EL (cell line): ENCODE measurements at regions not wholly inside any gene's neighbourhood (a gene's known extent, or its start where the extent isn't known, plus 50 kb on each side); places are given as distances from the start of the nearest gene placed in this dataset.
A peak's percentile ranks its signal among the peaks of the same experiment; 100 is the strongest.

Experiments
- DNase-seq: peaks from one replicate; pipeline ENCODE4 v3.0.0-alpha.2; 2016

- no peak for DNase-seq
Measured at GRCh38 chr1:8112611-8113261, 86.6 kb upstream of the ERRFI1 start.

- no peak for DNase-seq
Measured at GRCh38 chr1:8111560-8111959, 85.5 kb upstream of the ERRFI1 start.

GRCh38 chr1:8109216-8109615 lies 83.1 kb upstream of the ERRFI1 start:
- no peak for DNase-seq

DNA sequence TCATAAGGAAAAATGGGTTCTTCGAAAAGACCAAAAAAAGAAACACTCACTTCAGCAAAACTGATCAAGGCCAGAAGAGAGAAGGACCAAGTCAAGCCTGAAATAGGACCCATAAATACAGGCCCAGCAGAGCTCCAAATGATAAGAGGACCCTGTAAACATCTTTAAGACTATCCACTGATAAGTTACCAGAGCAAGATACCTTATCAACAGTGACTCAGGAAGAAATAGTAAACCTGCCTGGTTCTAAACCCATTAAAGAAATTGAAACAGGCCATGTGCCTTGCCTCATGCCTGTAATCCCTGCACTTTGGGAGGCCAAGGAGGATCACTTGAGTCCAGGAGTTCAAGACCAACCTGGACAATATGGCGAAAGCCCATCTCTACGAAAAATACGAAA lies 81.8 kb upstream of the ERRFI1 start:
- no peak for DNase-seq

GRCh38 chr1:8104278-8105236 lies 78.4 kb upstream of the ERRFI1 start:
- DNase-seq: no peak

GRCh38 chr1:8097908-8098307 lies 71.8 kb upstream of the ERRFI1 start:
- DNase-seq: no peak

DNA sequence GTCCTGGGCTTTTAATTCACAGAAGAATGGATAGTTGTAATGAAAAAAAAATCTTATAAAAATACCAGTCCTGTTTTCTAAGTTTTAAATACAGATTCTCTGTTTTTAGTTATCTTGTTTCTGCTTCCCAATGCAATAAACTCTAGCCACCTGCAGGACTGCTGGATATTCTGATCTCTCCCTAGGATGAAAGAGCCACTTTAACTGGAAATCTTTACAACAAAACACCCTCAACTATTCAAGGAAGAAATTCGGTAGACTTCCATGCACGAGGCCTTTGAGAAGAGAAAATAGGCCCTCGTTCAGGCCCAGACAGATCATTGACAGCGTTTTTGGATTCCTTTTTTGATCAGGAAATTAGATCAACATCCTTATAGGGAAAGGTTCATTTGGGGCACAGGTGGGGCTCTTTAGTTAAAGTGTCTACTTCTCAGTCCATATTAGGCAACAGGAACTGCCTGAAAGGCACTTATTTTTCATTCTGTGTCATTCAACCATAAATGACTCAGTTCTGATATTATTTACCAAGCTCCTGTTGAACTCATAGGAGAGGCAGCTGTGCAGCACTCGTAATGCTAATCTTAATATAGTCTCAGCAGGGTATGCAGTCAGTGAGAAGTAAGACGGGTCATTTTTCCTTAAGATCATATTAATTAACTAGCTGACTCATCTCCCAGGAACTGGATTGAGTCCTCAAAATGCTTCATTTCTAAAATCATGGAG lies 71.1 kb upstream of the ERRFI1 start:
- DNase-seq: peak; percentile 96

DNA sequence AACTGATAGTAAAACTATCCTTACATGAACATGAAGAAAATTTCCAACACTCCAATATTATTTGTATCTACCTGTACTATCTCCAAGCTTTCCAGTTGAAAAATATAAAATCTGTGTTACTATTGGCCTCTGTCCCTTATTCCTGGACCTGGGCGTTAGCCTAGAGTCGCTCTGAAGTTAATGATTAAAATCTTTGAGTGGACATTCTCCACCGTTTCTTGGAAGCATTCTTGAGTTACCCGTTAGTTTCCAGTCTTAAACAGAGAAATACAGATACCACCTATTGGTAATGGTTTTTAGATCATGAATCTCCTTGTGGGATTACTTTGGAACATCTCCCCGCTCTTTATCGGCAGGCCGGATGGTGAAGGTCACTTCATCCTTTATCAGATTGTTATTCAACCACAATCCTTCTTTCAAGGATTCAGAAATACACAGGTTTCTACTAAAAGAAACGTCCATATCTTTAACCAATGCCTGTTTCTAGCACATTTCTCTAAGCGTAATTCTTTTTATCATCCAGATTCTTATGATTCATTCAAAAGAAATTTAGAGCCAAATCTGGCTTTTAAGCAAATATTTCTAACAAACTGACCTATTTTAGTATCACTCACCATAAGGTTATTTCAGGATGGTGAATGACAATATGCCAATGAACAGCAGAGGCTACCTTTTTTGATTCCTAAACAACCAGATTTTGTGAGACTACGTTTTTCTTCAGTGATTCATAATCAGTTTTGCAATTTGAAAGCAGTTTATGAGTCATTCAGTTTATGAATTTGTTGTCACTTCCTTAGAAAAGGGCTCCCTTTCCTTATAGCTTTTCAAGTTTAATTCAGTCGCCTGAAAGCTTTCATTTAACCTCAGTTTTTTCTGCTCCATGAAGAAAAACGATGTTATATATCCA lies 70.2 kb upstream of the ERRFI1 start:
- DNase-seq: peak; percentile 91

DNA sequence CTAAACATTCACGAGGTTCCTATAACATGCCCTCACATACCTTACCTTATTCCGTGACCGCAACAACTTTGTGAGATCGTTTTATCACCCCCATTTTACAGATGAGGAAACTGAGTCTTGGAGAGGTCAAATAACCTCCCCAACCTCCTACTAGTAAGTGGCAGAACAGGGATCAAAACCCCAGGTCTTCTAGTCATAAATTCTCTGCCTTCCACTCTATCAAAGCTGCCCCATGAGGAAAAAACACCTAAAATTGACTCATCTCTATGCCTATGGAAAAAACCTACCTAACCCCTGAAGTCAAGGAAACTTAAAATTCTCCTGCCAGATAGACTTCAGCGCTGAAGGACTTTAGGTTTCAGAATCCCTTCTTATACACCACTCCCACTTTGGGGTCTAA lies 69.5 kb upstream of the ERRFI1 start:
- DNase-seq: no peak

GRCh38 chr1:8094481-8095241 lies 68.6 kb upstream of the ERRFI1 start:
- peak; percentile 69 for DNase-seq

DNA sequence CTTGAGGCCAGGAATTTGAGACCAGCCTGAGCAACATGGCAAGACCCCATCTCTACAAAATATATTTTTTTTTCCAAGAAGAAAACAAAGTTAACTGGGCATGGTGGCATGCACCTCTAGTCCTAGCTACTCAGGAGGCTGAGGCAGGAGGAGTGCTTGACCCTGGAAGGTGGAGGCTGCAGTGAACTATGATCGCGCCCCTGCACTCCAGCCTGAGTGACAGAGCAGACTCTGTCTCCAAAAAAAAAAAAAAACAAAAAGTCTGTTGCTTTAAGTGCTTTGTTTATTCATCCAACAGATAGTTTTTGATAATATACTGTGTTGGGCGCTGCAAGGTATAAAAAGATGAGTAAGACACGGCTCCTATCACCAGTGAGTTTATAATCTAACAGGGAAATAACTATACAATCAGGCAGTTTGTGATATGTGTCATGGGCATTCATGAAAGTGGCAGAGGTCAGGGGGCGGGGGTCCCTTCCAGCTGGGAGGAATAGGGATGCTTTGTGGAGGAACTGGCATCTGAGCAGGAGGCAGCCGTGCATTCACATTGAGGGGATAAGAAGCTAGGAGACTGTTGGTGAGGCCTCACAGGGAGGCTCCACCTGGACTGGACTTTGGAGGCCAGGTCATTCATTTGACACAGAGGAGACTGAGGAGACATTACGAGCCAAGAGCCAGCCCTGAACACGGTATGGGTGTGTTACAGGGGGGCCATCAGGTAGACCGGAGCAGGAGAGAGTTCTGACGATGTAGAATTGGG lies 67.3 kb upstream of the ERRFI1 start:
- DNase-seq: no peak

GRCh38 chr1:8092657-8093056 lies 66.5 kb upstream of the ERRFI1 start:
- no peak for DNase-seq

DNA sequence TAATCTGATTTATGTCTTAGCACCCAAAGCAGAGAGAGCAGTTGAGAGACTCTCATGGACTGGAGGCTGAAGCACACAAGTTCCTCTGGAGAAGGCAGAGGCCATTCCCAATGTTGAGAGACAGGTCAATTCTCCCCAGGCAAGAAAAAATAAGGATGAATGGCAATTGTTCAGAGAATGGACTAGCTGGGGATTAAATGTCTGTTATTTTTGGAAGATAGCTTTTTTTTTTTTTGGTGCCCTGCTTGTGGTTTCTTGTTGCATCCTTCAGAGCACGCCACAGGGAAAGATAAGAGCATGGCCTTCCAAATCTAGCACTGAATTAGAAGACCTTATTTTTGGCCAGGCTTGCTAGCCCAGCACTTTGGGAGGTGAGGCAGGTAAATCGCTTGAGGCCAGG lies 65.6 kb upstream of the ERRFI1 start:
- no peak for DNase-seq

- peak; percentile 91 for DNase-seq
Measured at GRCh38 chr1:8090241-8090702, 64.2 kb upstream of the ERRFI1 start.

DNA sequence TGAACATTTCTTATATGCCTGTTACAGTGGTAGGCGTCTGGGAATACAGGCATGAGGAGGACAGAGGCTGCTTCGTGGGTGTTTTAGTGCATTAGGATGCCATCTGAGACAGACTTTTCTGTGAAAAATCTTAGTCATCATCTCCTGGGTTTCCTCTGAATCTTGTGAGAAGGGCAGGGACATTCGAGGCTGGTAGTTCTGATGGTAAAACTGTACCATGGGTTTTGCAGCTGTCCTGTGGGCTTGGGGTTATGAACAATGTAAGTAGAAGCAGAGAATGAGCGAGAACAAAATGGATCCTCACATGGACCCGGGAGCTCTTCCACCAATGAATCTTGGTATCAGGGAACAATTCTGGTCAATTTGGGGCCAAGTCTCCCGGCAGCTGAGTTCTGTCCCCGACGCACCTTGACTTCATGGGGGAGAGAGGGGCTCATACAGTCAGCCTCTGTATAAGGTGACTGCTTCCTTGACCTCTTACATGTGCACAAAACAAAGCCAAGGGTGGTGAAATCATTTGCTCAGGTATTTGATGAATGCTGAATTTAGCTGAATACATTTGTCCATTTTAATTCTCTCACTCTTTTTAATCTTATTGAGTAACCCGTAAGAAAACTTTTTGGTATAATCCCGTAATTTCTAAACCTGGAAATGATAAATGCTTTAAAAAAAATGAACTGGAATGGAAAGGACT lies 63.6 kb upstream of the ERRFI1 start:
- DNase-seq: peak; percentile 57

- no peak for DNase-seq
Measured at GRCh38 chr1:8086055-8086454, 59.9 kb upstream of the ERRFI1 start.

DNA sequence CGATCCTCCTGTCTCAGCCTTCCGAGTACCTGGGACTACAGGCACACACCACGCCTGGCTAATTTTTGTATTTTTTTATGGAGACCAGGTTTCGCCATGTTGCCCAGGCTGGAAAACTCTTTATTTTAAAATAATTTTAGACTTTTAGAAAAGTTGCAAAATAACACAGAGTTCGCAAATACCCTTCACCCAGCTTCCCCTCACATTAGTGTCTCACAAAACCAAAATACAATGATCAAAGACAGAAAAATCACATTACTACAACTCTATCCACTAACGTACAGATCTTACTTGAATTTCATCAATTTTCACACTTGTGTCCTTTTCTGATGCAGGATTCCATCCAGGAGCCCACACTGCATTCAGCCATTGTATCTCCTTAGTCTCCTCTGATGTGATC lies 58.8 kb upstream of the ERRFI1 start:
- DNase-seq: no peak

GRCh38 chr1:8083739-8084484 lies 57.8 kb upstream of the ERRFI1 start:
- DNase-seq: peak; percentile 56

- peak; percentile 72 for DNase-seq
Measured at GRCh38 chr1:8082945-8083344, 56.8 kb upstream of the ERRFI1 start.
